HepG2 (cell line): ENCODE measurements at regions not wholly inside any gene's neighbourhood (a gene's known extent, or its start where the extent isn't known, plus 50 kb on each side); places are given as distances from the start of the nearest gene placed in this dataset.

ENCODE experiments used
- ATAC-seq: fragments of 200-7000 bp; cut with Tn5 transposase; 3 replicates; pipeline ENCODE4 v1.9.1; 2020; ENCODE audit warnings: mild to moderate bottlenecking, moderate library complexity
- BruUV-seq: library from RNA; stranded (reverse); fragments of 400-500 nt; replicated peaks from 2 replicates; lab custom pipeline; 2021; lab: Mats Ljungman, UMichigan
- CTCF ChIA-PET: fragments of 300-600 bp; formaldehyde crosslinking; extraction: SDS; loops from one replicate; lab custom pipeline; 2021; ENCODE audit warnings: low total read pairs, inconsistent platforms, low intra/inter-chr PET ratio; lab: Yijun Ruan, JAX
- POLR2A ChIA-PET: fragments of 350-600 bp; sonication (Branson Sonifier 250); formaldehyde crosslinking; loops from one replicate; lab custom pipeline; 2020; ENCODE audit warnings: antibody characterized with exemption, inconsistent platforms; lab: Yijun Ruan, JAX
- DNase-seq: peaks from one replicate; pipeline ENCODE4 v3.0.0-alpha.2; 2015; ENCODE audit warnings: low spot score
- FAIRE-seq: peaks from 3 replicates; lab custom pipeline; 2011; peaks lifted over from hg19 to GRCh38; lab: Jason Lieb, UNC
- H2AFZ ChIP-seq: one replicate; pipeline ENCODE4 v1.6.1; 2011; ENCODE audit warnings: low read length, inconsistent platforms
- H3K27ac ChIP-seq: fragments of 300-600 bp; 3 replicates; pipeline ENCODE4 v1.8.0; 2011; ENCODE audit warnings: mixed run types, mild to moderate bottlenecking, mixed read lengths, low read length, inconsistent platforms; ENCODE audit not compliant: insufficient read depth; ENCODE audit errors: extremely low read length
- H3K27me3 ChIP-seq, 2 experiments: fragments of 200-600 bp in 1 of 2; 2 replicates in 1 of 2; 3 replicates in 1 of 2; pipeline versions ENCODE4 v1.6.0 to v1.8.0; 2011; ENCODE audit warnings: low read length in 2 of 2, mild to moderate bottlenecking in 2 of 2, moderate library complexity in 2 of 2, inconsistent platforms in 1 of 2; ENCODE audit not compliant: insufficient read depth in 2 of 2, control insufficient read depth in 1 of 2
- H3K36me3 ChIP-seq, 2 experiments: fragments of 200-600 bp in 1 of 2; replicated peaks in 1 of 2; 2 replicates in 1 of 2; 3 replicates in 1 of 2; pipeline versions ENCODE4 v1.5.1 to v1.8.0; 2011; ENCODE audit warnings: low read length in 2 of 2, inconsistent platforms in 1 of 2; ENCODE audit not compliant: insufficient read depth in 2 of 2, control insufficient read depth in 1 of 2
- H3K4me1 ChIP-seq: 2 replicates; pipeline ENCODE4 v1.5.1; 2012; ENCODE audit warnings: low read length, inconsistent platforms; ENCODE audit not compliant: insufficient read depth
- H3K4me2 ChIP-seq: 2 replicates; pipeline ENCODE4 v1.6.0; 2011; ENCODE audit warnings: low read depth, low read length, inconsistent platforms
- H3K4me3 ChIP-seq, 3 experiments: fragments of 200-600 bp in 1 of 3; sonication (generic), shearing (Covaris generic) in 1 of 3; replicated peaks in 1 of 3; 2 replicates each; pipeline ENCODE4 v1.5.1; 2011 to 2016; ENCODE audit warnings: low read length in 3 of 3, inconsistent platforms in 2 of 3, low read depth in 2 of 3, mild to moderate bottlenecking in 2 of 3, control low read depth in 1 of 3, mixed read lengths in 1 of 3; ENCODE audit not compliant: insufficient read depth in 1 of 3
- H3K79me2 ChIP-seq: one replicate; pipeline ENCODE4 v1.6.1; 2011; ENCODE audit warnings: low read length, inconsistent platforms; ENCODE audit not compliant: insufficient read depth
- H3K9ac ChIP-seq: 2 replicates; pipeline ENCODE4 v1.6.0; 2011; ENCODE audit warnings: mild to moderate bottlenecking, low read depth, low read length, inconsistent platforms; ENCODE audit not compliant: insufficient read depth
- H3K9me3 ChIP-seq: 2 replicates; pipeline ENCODE4 v1.5.1; 2012; ENCODE audit warnings: mild to moderate bottlenecking, low read length
- H4K20me1 ChIP-seq: 2 replicates; pipeline ENCODE4 v1.6.0; 2011; ENCODE audit warnings: inconsistent platforms, mild to moderate bottlenecking, low read length, moderate library complexity; ENCODE audit not compliant: insufficient read depth
- AGO1 ChIP-seq: fragments of 200-400 bp; formaldehyde crosslinking; IDR thresholded peaks from 2 replicates; pipeline ENCODE4 v1.6.1; 2017; ENCODE audit warnings: mild to moderate bottlenecking, low read depth, low read length, moderate library complexity; ENCODE audit not compliant: poor library complexity, severe bottlenecking
- GFI1 ChIP-seq: sonication (generic); formaldehyde crosslinking; IDR thresholded peaks from 2 replicates; pipeline ENCODE4 v1.5.0; 2020; ENCODE audit warnings: missing genetic modification reagents, mild to moderate bottlenecking, borderline replicate concordance
- GZF1 ChIP-seq: sonication (generic); formaldehyde crosslinking; IDR thresholded peaks from 2 replicates; pipeline ENCODE4 v1.5.1; 2020; ENCODE audit warnings: mild to moderate bottlenecking, missing genetic modification reagents
- KAT8 ChIP-seq: IDR thresholded peaks from 2 replicates; pipeline ENCODE4 v1.6.1; 2016; ENCODE audit warnings: missing genetic modification reagents, missing compliant biosample characterization
- KDM4B ChIP-seq: sonication (generic); formaldehyde crosslinking; IDR thresholded peaks from 2 replicates; pipeline ENCODE4 v1.4.0; 2020; ENCODE audit warnings: missing genetic modification reagents
- MAX ChIP-seq: IDR thresholded peaks from 2 replicates; pipeline ENCODE4 v1.6.1; 2012; ENCODE audit warnings: inconsistent platforms
- TEF ChIP-seq: sonication (generic); formaldehyde crosslinking; IDR thresholded peaks from 2 replicates; pipeline ENCODE4 v1.5.0; 2020; ENCODE audit warnings: missing genetic modification reagents
- TERF1 ChIP-seq: sonication (generic); formaldehyde crosslinking; IDR thresholded peaks from 2 replicates; pipeline ENCODE4 v1.8.0; 2022; ENCODE audit warnings: mild to moderate bottlenecking, missing genetic modification reagents, moderate library complexity
- YEATS2 ChIP-seq: sonication (generic); formaldehyde crosslinking; IDR thresholded peaks from 2 replicates; pipeline ENCODE4 v1.4.0; 2020; ENCODE audit warnings: missing genetic modification reagents, borderline replicate concordance
- ZNF337 ChIP-seq: sonication (generic); formaldehyde crosslinking; IDR thresholded peaks from 2 replicates; pipeline ENCODE4 v1.5.1; 2020; ENCODE audit warnings: missing genetic modification reagents, low read depth, mild to moderate bottlenecking, borderline replicate concordance
- ZNF414 ChIP-seq: sonication (generic); formaldehyde crosslinking; IDR thresholded peaks from 2 replicates; pipeline ENCODE4 v1.5.0; 2020; ENCODE audit warnings: missing genetic modification reagents
- ZNF558 ChIP-seq: sonication (generic); formaldehyde crosslinking; IDR thresholded peaks from 2 replicates; pipeline ENCODE4 v1.9.0; 2022; ENCODE audit warnings: mild to moderate bottlenecking, missing genetic modification reagents, borderline replicate concordance
- ZNF772 ChIP-seq: sonication (generic); formaldehyde crosslinking; IDR thresholded peaks from 2 replicates; pipeline ENCODE4 v1.5.0; 2020; ENCODE audit warnings: mild to moderate bottlenecking, missing genetic modification reagents
- WGBS: methylation state at CpG from one replicate; pipeline ENCODE4 v1.1.6; 2017; ENCODE audit warnings: low lambda C conversion rate; 5-methylcytosine and 5-hydroxymethylcytosine counted together
- in situ Hi-C: cut with HindIII; loops from 2 replicates; pipeline ENCODE4 v1.10.0; 2017; ENCODE audit warnings: low pct_unique_long_range_greater_than_20kb; ENCODE audit not compliant: extremely low pct_ligation_motif_present
- intact Hi-C: fragments of 100-400 bp; cut with micrococcal nuclease; formaldehyde crosslinking; loops from one replicate; pipeline ENCODE4 v1.10.0; 2022; ENCODE audit not compliant: unreplicated experiment

- ChIA-PET POLR2A (no interaction called here), CTCF (no interaction called here)
- no peak overlapping the region for H3K9ac ChIP-seq
- ATAC-seq (no peak), DNase-seq (no peak), FAIRE-seq (no peak)
- no peaks in the 10 kb centered on the region for H3K79me2 ChIP-seq
- in situ Hi-C loops: no loop called here
- TF ChIP-seq KDM4B (CRISPR knock-in tag) (no peak), ZNF772 (no peak), TEF (CRISPR knock-in tag) (no peak), KAT8 (CRISPR knock-in tag) (no peak), TERF1 (CRISPR knock-in tag) (no peak), ZNF414 (no peak), GZF1 (no peak), ZNF558 (CRISPR knock-in tag) (no peak), ZNF337 (CRISPR knock-in tag) (no peak), MAX (no peak), AGO1 (no peak), GFI1 (no peak), YEATS2 (CRISPR knock-in tag) (no peak)
- WGBS: 92% methylated on average over 6 of the region's 6 CpGs
- intact Hi-C loops: no loop called here
- no TSS peak for BruUV-seq
- no peaks in the 10 kb centered on the region for H3K36me3 ChIP-seq
- H3K27me3 ChIP-seq: no peaks in the 10 kb centered on the region; a peak in 1 of 5 replicates
- H3K4me3 ChIP-seq: no peak overlapping the region
- H3K4me1 ChIP-seq: peaks cover 20% of the 10 kb centered on the region
- no peaks in the 10 kb centered on the region for H4K20me1 ChIP-seq
- H3K4me2 ChIP-seq: no peak overlapping the region
- H3K9me3 ChIP-seq: no peaks in the 10 kb centered on the region
- no peak overlapping the region for H2AFZ ChIP-seq
- no peak overlapping the region for H3K27ac ChIP-seq
These were observed 89.4 kb downstream of the RRM2 start for GRCh38 chr2:10211844-10212422.
